Panc1 (cell line): ENCODE measurements at regions not wholly inside any gene's neighbourhood (a gene's known extent, or its start where the extent isn't known, plus 50 kb on each side); places are given as distances from the start of the nearest gene placed in this dataset.

Source experiments
- ATAC-seq: fragments of 200-7000 bp; cut with Tn5 transposase; 2 replicates; pipeline ENCODE4 v1.9.1; 2020; ENCODE audit warnings: mild to moderate bottlenecking, moderate library complexity
- BruUV-seq: library from RNA; stranded (reverse); fragments of 400-500 nt; replicated peaks from 2 replicates; lab custom pipeline; 2021; lab: Mats Ljungman, UMichigan
- CTCF ChIA-PET: fragments of 300-600 bp; sonication (Branson Sonifier 250); formaldehyde crosslinking; loops from one replicate; lab custom pipeline; 2022; ENCODE audit warnings: antibody characterized with exemption; lab: Charles Lee
- POLR2A ChIA-PET: fragments of 300-600 bp; sonication (Branson Sonifier 250); formaldehyde crosslinking; loops from one replicate; lab custom pipeline; 2022; ENCODE audit warnings: antibody characterized with exemption; lab: Charles Lee
- DNase-seq: peaks from one replicate; pipeline ENCODE4 v3.0.0-alpha.2; 2010; ENCODE audit warnings: low read depth, low spot score
- H3K27ac ChIP-seq: 2 replicates; pipeline ENCODE4 v1.5.1; 2011; ENCODE audit warnings: mild to moderate bottlenecking, low read length, inconsistent platforms
- H3K27me3 ChIP-seq: fragments of 200-500 bp; sonication (Bioruptor generic); 2 replicates; pipeline ENCODE4 v1.6.0; 2014; ENCODE audit warnings: low read length, inconsistent platforms; ENCODE audit not compliant: control insufficient read depth, insufficient read depth
- H3K36me3 ChIP-seq: fragments of 200-500 bp; sonication (Bioruptor generic); 2 replicates; pipeline ENCODE4 v1.5.1; 2014; ENCODE audit warnings: inconsistent platforms, mild to moderate bottlenecking, low read length, moderate library complexity; ENCODE audit not compliant: control insufficient read depth, insufficient read depth
- H3K4me1 ChIP-seq: 2 replicates; pipeline ENCODE4 v1.5.1; 2011; ENCODE audit warnings: inconsistent platforms, mild to moderate bottlenecking, low read length, moderate library complexity; ENCODE audit not compliant: control insufficient read depth, insufficient read depth
- H3K4me3 ChIP-seq, 2 experiments: 2 replicates each; pipeline ENCODE4 v1.5.1; 2011 to 2012; ENCODE audit warnings: low read depth in 2 of 2, low read length in 2 of 2, mild to moderate bottlenecking in 2 of 2, inconsistent platforms in 1 of 2, moderate library complexity in 1 of 2
- H3K9me3 ChIP-seq: fragments of 200-500 bp; sonication (Bioruptor generic); 2 replicates; pipeline ENCODE4 v1.5.1; 2014; ENCODE audit warnings: low read depth, mild to moderate bottlenecking, inconsistent platforms, low read length, moderate library complexity; ENCODE audit not compliant: control insufficient read depth, insufficient read depth
- CTCF ChIP-seq: fragments of 450-650 bp; IDR thresholded peaks from 2 replicates; pipeline ENCODE4 v1.5.1; 2017; ENCODE audit warnings: mild to moderate bottlenecking
- POLR2AphosphoS5 ChIP-seq: IDR thresholded peaks from 2 replicates; pipeline ENCODE4 v1.6.1; 2012; ENCODE audit warnings: mild to moderate bottlenecking, low read depth, low read length, moderate library complexity
- REST ChIP-seq, 2 experiments: IDR thresholded peaks; 2 replicates each; pipeline ENCODE4 v1.6.1; 2011 to 2012; ENCODE audit warnings: low read depth in 2 of 2, control low read depth in 1 of 2, low read length in 1 of 2, mild to moderate bottlenecking in 1 of 2, moderate library complexity in 1 of 2; ENCODE audit not compliant: insufficient read depth in 1 of 2
- SIN3A ChIP-seq: IDR thresholded peaks from 2 replicates; pipeline ENCODE4 v1.6.1; 2012; ENCODE audit warnings: low read depth, mild to moderate bottlenecking, low read length, moderate library complexity, borderline replicate concordance; ENCODE audit not compliant: insufficient read depth
- TCF7L2 ChIP-seq: IDR thresholded peaks from 2 replicates; pipeline ENCODE4 v1.6.1; 2011; ENCODE audit warnings: mild to moderate bottlenecking, low read depth, low read length, inconsistent platforms
- in situ Hi-C: cut with HindIII; loops from 2 replicates; pipeline ENCODE4 v1.10.0; 2016; ENCODE audit warnings: low sequenced_read_pairs, low pct_unique_long_range_greater_than_20kb
- intact Hi-C: fragments of 100-400 bp; cut with micrococcal nuclease; formaldehyde crosslinking; loops from one replicate; pipeline ENCODE4 v1.10.0; 2022; ENCODE audit not compliant: unreplicated experiment

DNA sequence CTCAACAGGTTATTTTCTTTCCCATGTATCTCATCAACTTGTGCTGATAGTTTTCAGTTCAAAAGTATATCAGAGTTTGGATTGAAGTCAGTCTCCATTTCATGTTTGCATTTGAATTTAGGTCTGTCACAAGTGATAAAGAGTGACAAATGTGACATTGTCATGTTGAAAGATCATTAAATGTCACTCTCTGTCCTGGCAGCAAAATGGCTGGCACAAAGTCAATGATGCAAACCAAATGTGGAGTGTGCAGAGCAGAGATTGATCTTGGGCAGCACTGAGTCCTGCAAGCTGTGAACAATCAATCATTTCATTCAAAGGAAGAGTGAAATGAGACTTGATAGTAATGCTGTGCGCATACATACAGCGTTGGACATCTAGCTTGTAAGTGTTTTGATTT is 421.8 kb upstream of the CDH7 start:
- intact Hi-C loops = no loop called here
- Histone ChIP-seq H3K27ac (no peak overlapping the region), H3K4me1 (no peaks in the 10 kb centered on the region), H3K9me3 (no peaks in the 10 kb centered on the region), H3K36me3 (no peaks in the 10 kb centered on the region), H3K27me3 (no peaks in the 10 kb centered on the region), H3K4me3 (no peak overlapping the region)
- DNase-seq (no peak), ATAC-seq (no peak)
- ChIA-PET POLR2A (no interaction called here), CTCF (no interaction called here)
- in situ Hi-C loops = no loop called here
- TF ChIP-seq SIN3A = no peak
- TF ChIP-seq POLR2AphosphoS5 = no peak
- no peak for TF ChIP-seq REST (IDR thresholded peaks at IDR 0.05; ENCODE audit: insufficient read depth in 1 of 2, low read depth in 2 of 2, low read length in 1 of 2)
- TF ChIP-seq TCF7L2 = no peak
- TF ChIP-seq CTCF = no peak
- BruUV-seq = no TSS peak

DNA sequence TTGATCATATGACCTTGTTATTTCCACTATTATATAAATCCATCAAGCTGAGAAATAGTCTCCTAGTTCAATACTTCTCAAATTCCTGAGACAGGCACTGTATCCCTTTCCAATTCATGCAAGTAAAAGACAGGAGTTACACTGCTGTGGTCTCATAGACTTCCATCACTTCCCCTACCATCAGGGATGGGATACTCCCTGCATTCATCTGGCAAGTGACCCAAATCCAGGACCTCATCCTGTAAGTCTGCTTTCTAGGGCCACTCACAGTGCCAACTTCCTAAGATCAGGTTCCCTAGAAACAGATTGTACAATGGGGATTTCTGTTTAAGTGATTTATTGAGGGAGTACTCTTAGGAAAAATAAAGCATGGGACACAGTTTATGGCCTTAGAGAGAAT is 424.0 kb upstream of the CDH7 start:
- intact Hi-C loops (no loop called here), in situ Hi-C loops (no loop called here)
- TF ChIP-seq REST (IDR thresholded peaks at IDR 0.05; ENCODE audit: insufficient read depth in 1 of 2, low read depth in 2 of 2, low read length in 1 of 2) (no peak), CTCF (no peak), POLR2AphosphoS5 (no peak), SIN3A (no peak), TCF7L2 (no peak)
- no peak overlapping the region for H3K27ac ChIP-seq
- H3K4me3 ChIP-seq = no peak overlapping the region
- BruUV-seq = no TSS peak
- DNase-seq (no peak), ATAC-seq (no peak)
- no peaks in the 10 kb centered on the region for H3K36me3 ChIP-seq
- H3K27me3 ChIP-seq = no peaks in the 10 kb centered on the region
- no peaks in the 10 kb centered on the region for H3K4me1 ChIP-seq
- CTCF ChIA-PET = no interaction called here
- POLR2A ChIA-PET = no interaction called here
- H3K9me3 ChIP-seq = no peaks in the 10 kb centered on the region
